Naive thymus-derived CD4-positive, alpha-beta T cell (primary cell): ENCODE measurements at regions not wholly inside any gene's neighbourhood (a gene's known extent, or its start where the extent isn't known, plus 50 kb on each side); places are given as distances from the start of the nearest gene placed in this dataset.
A peak's percentile ranks its signal among the peaks of the same experiment; 100 is the strongest.

Experiments used
- ATAC-seq: fragments of 150-1000 bp; cut with Tn5 transposase; 2 replicates; pipeline ENCODE4 v1.10.0; 2021; ENCODE audit warnings: mild to moderate bottlenecking, moderate library complexity
- CTCF ChIA-PET: fragments of 350-600 bp; sonication (Branson Sonifier 250); formaldehyde crosslinking; loops from one replicate; lab custom pipeline; 2021; ENCODE audit warnings: antibody characterized with exemption; lab: Charles Lee
- POLR2A ChIA-PET: fragments of 350-600 bp; sonication (Branson Sonifier 250); formaldehyde crosslinking; loops from one replicate; lab custom pipeline; 2021; ENCODE audit warnings: antibody characterized with exemption, inconsistent platforms; lab: Charles Lee
- DNase-seq, 9 donors: peaks; one replicate each; pipeline versions ENCODE4 v3.0.0 to v3.0.0-alpha.2; 2020 to 2022; ENCODE audit warnings: mixed read lengths in 1 of 9
- H3K27ac ChIP-seq: one replicate; pipeline ENCODE4 v1.7.0; 2013; ENCODE audit warnings: mild to moderate bottlenecking, low read depth, low read length, moderate library complexity
- H3K27me3 ChIP-seq, 2 donors: one replicate each; pipeline ENCODE4 v1.7.0; 2013; ENCODE audit warnings: low read length in 2 of 2, mild to moderate bottlenecking in 2 of 2, moderate library complexity in 2 of 2; ENCODE audit not compliant: control insufficient read depth in 2 of 2, insufficient read depth in 2 of 2
- H3K36me3 ChIP-seq, 3 experiments: 1 replicate in 2 of 3; 2 replicates in 1 of 3; pipeline ENCODE4 v1.7.0; 2013; ENCODE audit warnings: low read length in 3 of 3, mild to moderate bottlenecking in 3 of 3, moderate library complexity in 1 of 3; ENCODE audit not compliant: insufficient read depth in 3 of 3, control insufficient read depth in 2 of 3
- H3K4me1 ChIP-seq, 2 donors: one replicate each; pipeline ENCODE4 v1.7.0; 2013; ENCODE audit warnings: low read length in 2 of 2, mild to moderate bottlenecking in 2 of 2, moderate library complexity in 1 of 2; ENCODE audit not compliant: control insufficient read depth in 2 of 2, insufficient read depth in 2 of 2
- H3K4me3 ChIP-seq: 2 replicates; pipeline ENCODE4 v1.7.0; 2013; ENCODE audit warnings: mild to moderate bottlenecking, low read length
- H3K9me3 ChIP-seq, 3 experiments: 1 replicate in 2 of 3; 2 replicates in 1 of 3; pipeline ENCODE4 v1.7.0; 2013; ENCODE audit warnings: low read length in 3 of 3; ENCODE audit not compliant: control insufficient read depth in 2 of 3
- H3K27ac Mint-ChIP-seq, 9 donors: one replicate each; pipeline ENCODE4 v1.8.0; 2020 to 2022; ENCODE audit warnings: mixed read lengths in 9 of 9, mild to moderate bottlenecking in 8 of 9, moderate library complexity in 5 of 9, inconsistent platforms in 2 of 9
- H3K27me3 Mint-ChIP-seq, 5 donors: one replicate each; pipeline ENCODE4 v1.8.0; 2021 to 2022; ENCODE audit warnings: mixed read lengths in 5 of 5, mild to moderate bottlenecking in 1 of 5
- H3K36me3 Mint-ChIP-seq, 5 donors: one replicate each; pipeline ENCODE4 v1.8.0; 2020 to 2022; ENCODE audit warnings: mixed read lengths in 5 of 5, mild to moderate bottlenecking in 3 of 5, inconsistent platforms in 1 of 5
- H3K4me1 Mint-ChIP-seq, 7 donors: one replicate each; pipeline ENCODE4 v1.8.0; 2020 to 2022; ENCODE audit warnings: mixed read lengths in 7 of 7, mild to moderate bottlenecking in 3 of 7, inconsistent platforms in 1 of 7
- H3K4me3 Mint-ChIP-seq, 10 donors: one replicate each; pipeline ENCODE4 v1.8.0; 2020 to 2022; ENCODE audit warnings: mild to moderate bottlenecking in 10 of 10, mixed read lengths in 10 of 10, moderate library complexity in 6 of 10, inconsistent platforms in 2 of 10
- H3K9me3 Mint-ChIP-seq, 11 donors: one replicate each; pipeline ENCODE4 v1.8.0; 2020 to 2022; ENCODE audit warnings: mixed read lengths in 11 of 11, mild to moderate bottlenecking in 4 of 11, inconsistent platforms in 1 of 11, moderate library complexity in 1 of 11
- intact Hi-C, 2 donors: fragments of 100-400 bp; cut with micrococcal nuclease; formaldehyde crosslinking; loops; one replicate each; pipeline ENCODE4 v1.15.1; 2023

DNA sequence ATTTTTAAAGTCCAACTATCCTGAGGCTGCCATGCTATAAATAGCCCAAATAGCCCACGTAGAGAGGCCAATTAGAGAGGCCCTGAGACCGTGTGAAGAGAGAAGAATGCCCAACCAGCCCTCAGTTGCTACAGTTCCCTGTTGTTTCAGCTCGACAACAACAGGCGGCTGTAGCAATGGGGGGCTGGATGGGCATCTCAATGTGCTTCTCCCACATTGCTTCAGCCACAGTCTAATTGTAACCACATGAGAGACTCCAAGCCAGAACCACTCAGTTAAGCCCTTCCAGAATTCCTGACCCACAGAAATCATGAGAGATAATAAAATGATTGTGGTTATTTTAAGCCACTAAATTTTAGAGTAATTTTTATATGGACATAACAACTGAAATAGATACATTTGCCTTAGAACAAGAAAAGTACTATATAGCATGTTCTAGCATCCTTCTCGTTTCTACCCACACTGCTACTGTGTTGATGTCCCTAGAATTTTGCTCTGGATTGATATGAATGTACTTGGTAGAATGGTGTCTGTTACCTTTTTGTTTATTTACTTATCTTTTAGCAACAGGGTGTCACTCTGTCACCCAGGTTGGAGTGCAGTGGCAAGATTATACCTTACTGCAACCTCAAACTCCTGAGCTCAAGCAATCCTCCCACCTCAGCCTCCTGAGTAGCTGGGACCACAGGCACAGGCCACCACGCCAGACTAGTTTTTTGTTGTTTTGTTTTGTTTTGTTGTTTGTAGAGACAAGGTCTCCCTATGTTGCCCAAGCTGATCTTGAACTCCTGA is 436.4 kb downstream of the BCOR start:
- ATAC-seq = no peak
- Mint-ChIP-seq H3K4me1 (no peaks in the 10 kb centered on the region), H3K9me3 (peaks cover 0 to 2% (median 0%) of the 10 kb centered on the region in 11 donors), H3K36me3 (no peaks in the 10 kb centered on the region), H3K27me3 (no peaks in the 10 kb centered on the region), H3K4me3 (no peak overlapping the region), H3K27ac (no peak overlapping the region)
- CTCF ChIA-PET = no interaction called here
- intact Hi-C loops = no loop called here
- Histone ChIP-seq H3K27me3 (no peaks in the 10 kb centered on the region), H3K27ac (no peak overlapping the region), H3K4me3 (no peak overlapping the region), H3K36me3 (no peaks in the 10 kb centered on the region), H3K4me1 (no peaks in the 10 kb centered on the region), H3K9me3 (no peaks in the 10 kb centered on the region)
- POLR2A ChIA-PET = no interaction called here
- DNase-seq = no peak

DNA sequence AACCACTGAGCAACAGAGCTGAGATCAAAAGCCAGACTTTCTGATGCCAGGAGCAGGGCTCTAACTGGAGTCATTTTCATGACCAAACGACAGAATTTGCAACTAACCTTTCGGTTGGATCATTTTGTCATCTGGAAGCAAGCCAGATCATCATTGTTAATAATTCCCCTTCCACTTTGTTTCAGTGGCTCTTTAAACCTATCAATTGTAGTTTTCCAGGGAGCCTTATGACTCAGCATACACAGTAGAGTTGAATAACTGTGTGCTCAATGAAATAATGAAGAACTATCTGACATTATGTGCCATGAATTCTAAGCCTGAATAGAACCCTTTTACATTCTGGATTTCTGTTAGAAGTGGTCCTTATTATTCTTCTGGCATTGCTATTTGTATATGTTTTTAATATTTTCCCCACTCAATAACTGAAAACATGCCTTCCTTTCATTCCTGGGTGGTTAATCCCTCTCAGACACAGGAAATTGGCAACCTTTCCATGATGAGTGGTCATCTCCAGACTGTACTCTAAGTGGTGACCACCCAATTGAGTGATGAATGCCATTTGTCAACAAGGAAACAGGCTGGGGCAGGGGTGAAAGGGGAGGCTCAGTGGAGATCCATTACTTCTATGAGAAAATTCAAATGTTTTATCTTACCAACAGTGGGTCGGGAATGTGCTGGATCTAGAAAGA is 431.8 kb downstream of the BCOR start:
- Histone ChIP-seq H3K4me3 (no peak overlapping the region), H3K4me1 (no peaks in the 10 kb centered on the region), H3K27me3 (no peaks in the 10 kb centered on the region), H3K27ac (no peak overlapping the region), H3K9me3 (no peaks in the 10 kb centered on the region), H3K36me3 (no peaks in the 10 kb centered on the region)
- Mint-ChIP-seq H3K4me1 (no peaks in the 10 kb centered on the region), H3K9me3 (peaks cover 0 to 2% (median 0%) of the 10 kb centered on the region in 11 donors), H3K36me3 (no peaks in the 10 kb centered on the region), H3K27me3 (peaks cover 0 to 3% (median 0%) of the 10 kb centered on the region in 5 donors), H3K27ac (no peak overlapping the region), H3K4me3 (no peak overlapping the region)
- ChIA-PET POLR2A (no interaction called here), CTCF (no interaction called here)
- ATAC-seq = no peak
- intact Hi-C loops = no loop called here
- no peak for DNase-seq

DNA sequence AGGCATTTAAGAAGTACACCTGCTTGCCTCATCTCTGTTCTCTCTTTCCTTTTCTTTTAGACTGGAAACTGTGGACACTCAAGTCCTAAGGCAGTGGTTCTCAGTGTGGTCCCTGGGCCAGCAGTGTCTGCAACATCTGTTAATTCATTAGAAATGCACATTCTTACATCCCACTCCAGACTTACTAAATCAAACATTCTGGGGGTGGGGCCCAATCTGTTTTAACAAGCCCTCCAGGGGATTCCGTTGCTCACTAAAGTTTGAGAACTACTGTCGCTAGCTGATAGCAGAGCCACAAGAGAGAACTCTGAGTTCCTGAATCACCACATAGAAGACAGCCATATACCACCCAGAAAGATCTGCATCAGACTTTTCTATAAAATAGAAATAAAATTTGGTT is 430.6 kb downstream of the BCOR start:
- intact Hi-C loops = no loop called here
- no peaks in the 10 kb centered on the region for H3K4me1 Mint-ChIP-seq
- no peak overlapping the region for H3K27ac Mint-ChIP-seq
- no peak overlapping the region for H3K4me3 Mint-ChIP-seq
- no peak for DNase-seq
- H3K9me3 Mint-ChIP-seq = peaks cover 0 to 2% (median 0%) of the 10 kb centered on the region in 11 donors
- no peaks in the 10 kb centered on the region for H3K9me3 ChIP-seq
- CTCF ChIA-PET = no interaction called here
- H3K36me3 Mint-ChIP-seq = no peaks in the 10 kb centered on the region
- ATAC-seq = no peak
- POLR2A ChIA-PET = no interaction called here
- no peaks in the 10 kb centered on the region for H3K36me3 ChIP-seq
- H3K27me3 Mint-ChIP-seq = peaks cover 0 to 3% (median 0%) of the 10 kb centered on the region in 5 donors
- H3K27ac ChIP-seq = no peak overlapping the region
- H3K27me3 ChIP-seq = no peaks in the 10 kb centered on the region
- H3K4me3 ChIP-seq = no peak overlapping the region
- no peaks in the 10 kb centered on the region for H3K4me1 ChIP-seq

DNA sequence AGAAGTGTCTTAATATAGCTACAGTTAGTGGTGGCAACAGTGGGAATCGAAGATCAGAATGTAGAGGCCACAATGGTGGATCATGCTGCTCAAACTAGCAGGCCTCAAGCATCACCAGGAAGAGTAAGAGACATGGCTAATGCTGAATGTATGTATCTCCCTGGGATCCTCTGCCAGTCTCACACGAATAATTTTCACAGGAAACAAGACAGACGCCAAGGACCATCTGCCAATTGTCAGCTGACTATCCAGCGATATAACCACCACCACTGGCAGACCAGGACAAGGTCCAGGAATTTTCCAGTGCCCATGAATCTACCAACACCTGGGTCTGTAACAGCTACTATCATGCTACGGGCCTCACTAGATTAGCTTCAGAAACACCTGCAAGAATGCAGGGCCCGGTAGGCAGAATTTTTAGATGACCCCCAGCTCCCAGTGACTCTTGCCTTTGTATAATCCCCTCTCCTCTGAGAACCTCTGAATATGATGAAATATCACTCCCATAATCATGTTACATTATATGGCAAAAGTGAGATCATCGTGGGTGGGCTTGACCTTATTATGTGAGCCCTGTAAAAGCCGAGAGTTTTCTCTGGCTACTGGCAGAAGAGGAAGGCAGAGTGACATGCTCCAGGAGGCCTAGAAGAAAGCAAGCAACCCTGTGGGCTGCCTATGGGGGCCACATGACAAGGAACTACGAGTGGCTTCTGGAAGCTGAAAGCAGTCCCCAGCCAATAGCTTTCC is 429.8 kb downstream of the BCOR start:
- H3K4me3 ChIP-seq = no peak overlapping the region
- H3K36me3 ChIP-seq = no peaks in the 10 kb centered on the region
- no peaks in the 10 kb centered on the region for H3K4me1 ChIP-seq
- ChIA-PET CTCF (no interaction called here), POLR2A (no interaction called here)
- no peaks in the 10 kb centered on the region for H3K27me3 ChIP-seq
- no peak overlapping the region for H3K27ac ChIP-seq
- Mint-ChIP-seq H3K36me3 (peaks cover 0 to 4% (median 0%) of the 10 kb centered on the region in 5 donors), H3K27ac (no peak overlapping the region), H3K4me1 (no peaks in the 10 kb centered on the region), H3K4me3 (no peak overlapping the region), H3K27me3 (peaks cover 0 to 3% (median 0%) of the 10 kb centered on the region in 5 donors), H3K9me3 (peaks cover 0 to 2% (median 0%) of the 10 kb centered on the region in 11 donors)
- ATAC-seq (no peak), DNase-seq (no peak)
- H3K9me3 ChIP-seq = no peaks in the 10 kb centered on the region
- intact Hi-C loops = no loop called here

DNA sequence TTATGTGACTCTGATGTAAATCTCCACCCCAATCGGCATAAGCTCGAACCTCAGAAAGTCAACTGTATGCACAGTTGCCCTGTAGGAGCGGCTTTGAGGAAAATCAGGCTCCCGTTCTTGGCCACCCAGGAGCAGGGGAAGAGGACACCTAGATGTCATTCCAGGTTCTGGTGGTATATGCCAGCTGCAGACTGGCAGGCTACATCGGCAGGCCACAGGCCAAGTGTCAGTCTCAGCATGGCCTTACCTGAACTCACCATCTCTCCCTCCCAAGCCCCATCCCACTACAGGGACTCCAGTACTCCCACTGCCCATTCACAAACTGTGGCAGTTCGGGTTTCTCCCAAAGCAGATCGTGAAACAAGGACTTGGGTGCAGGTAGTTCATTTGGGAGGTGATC is 428.1 kb downstream of the BCOR start:
- no peaks in the 10 kb centered on the region for H3K9me3 Mint-ChIP-seq
- peaks cover 0 to 4% (median 0%) of the 10 kb centered on the region in 5 donors for H3K36me3 Mint-ChIP-seq
- DNase-seq = no peak
- peaks cover 0 to 3% (median 0%) of the 10 kb centered on the region in 5 donors for H3K27me3 Mint-ChIP-seq
- H3K27ac ChIP-seq = no peak overlapping the region
- CTCF ChIA-PET = no interaction called here
- intact Hi-C loops = no loop called here
- ATAC-seq = no peak
- H3K36me3 ChIP-seq = no peaks in the 10 kb centered on the region
- H3K9me3 ChIP-seq = no peaks in the 10 kb centered on the region
- POLR2A ChIA-PET = no interaction called here
- no peaks in the 10 kb centered on the region for H3K4me1 Mint-ChIP-seq
- H3K27me3 ChIP-seq = no peaks in the 10 kb centered on the region
- H3K4me3 ChIP-seq = no peak overlapping the region
- H3K4me3 Mint-ChIP-seq = no peak overlapping the region
- H3K4me1 ChIP-seq = no peaks in the 10 kb centered on the region
- H3K27ac Mint-ChIP-seq = peak overlapping the region in 1 of 9 donors; percentile 32

DNA sequence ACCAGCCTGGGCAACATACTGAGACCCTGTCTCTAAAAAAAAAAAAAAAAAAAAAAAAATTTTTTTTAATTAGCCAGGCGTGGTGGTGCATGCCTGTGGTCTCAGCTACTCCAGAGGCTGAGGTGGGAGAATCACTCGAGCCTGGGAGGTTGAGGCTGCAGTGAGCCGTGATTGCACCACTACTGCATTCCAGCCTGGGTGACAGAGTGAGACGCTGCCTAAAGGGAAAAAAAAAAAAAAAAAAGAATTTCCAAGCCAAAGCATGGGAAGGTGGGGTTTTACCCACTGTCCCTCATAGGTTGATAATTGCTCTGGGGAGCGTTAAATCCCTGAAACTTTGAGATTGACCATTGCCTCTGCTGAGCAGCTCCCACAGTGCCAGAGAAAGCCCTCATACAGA is 427.5 kb downstream of the BCOR start:
- Mint-ChIP-seq H3K27me3 (peaks cover 0 to 3% (median 0%) of the 10 kb centered on the region in 5 donors), H3K27ac (no peak overlapping the region), H3K4me3 (no peak overlapping the region), H3K36me3 (peaks cover 0 to 4% (median 0%) of the 10 kb centered on the region in 5 donors), H3K9me3 (no peaks in the 10 kb centered on the region), H3K4me1 (no peaks in the 10 kb centered on the region)
- H3K9me3 ChIP-seq = no peaks in the 10 kb centered on the region
- H3K27me3 ChIP-seq = no peaks in the 10 kb centered on the region
- H3K36me3 ChIP-seq = no peaks in the 10 kb centered on the region
- ChIA-PET POLR2A (no interaction called here), CTCF (no interaction called here)
- intact Hi-C loops = no loop called here
- H3K4me1 ChIP-seq = no peaks in the 10 kb centered on the region
- H3K4me3 ChIP-seq = no peak overlapping the region
- ATAC-seq (no peak), DNase-seq (no peak)
- H3K27ac ChIP-seq = no peak overlapping the region
